ENCODE measurements at regions not wholly inside any gene's neighbourhood (a gene's known extent, or its start where the extent isn't known, plus 50 kb on each side); places are given as distances from the start of the nearest gene placed in this dataset.
"Not testable (repeated sequence)": the region's sequence is repeated elsewhere in the genome, so short reads cannot be mapped to it uniquely, and the experiment has no call there.

GRCh38 chr12:131660401-131660800 is 50.5 kb upstream of the SFSWAP start:
- not testable (repeated sequence) for TF ChIP-seq CTCF, POLR2A (IDR thresholded peaks at IDR 0.05)
